Left lung (tissue), 4 donors: ENCODE measurements at regions not wholly inside any gene's neighbourhood (a gene's known extent, or its start where the extent isn't known, plus 50 kb on each side); places are given as distances from the start of the nearest gene placed in this dataset.

Source experiments
- ATAC-seq: fragments of 200-7000 bp; cut with Tn5 transposase; one replicate; pipeline ENCODE4 v1.9.1; 2020; ENCODE audit warnings: moderate library complexity
- DNase-seq, 4 donors: peaks; one replicate each; pipeline ENCODE4 v3.0.0-alpha.2; 2013 to 2020
- H3K27ac ChIP-seq, 2 donors: fragments of 200-600 bp; sonication (generic) in 1 of 2; one replicate each; pipeline versions ENCODE4 v1.5.0 to v1.8.0; 2020 to 2021
- H3K27me3 ChIP-seq, 2 donors: fragments of 200-600 bp; sonication (generic) in 1 of 2; one replicate each; pipeline versions ENCODE4 v1.5.0 to v1.8.0; 2020 to 2021
- H3K36me3 ChIP-seq, 2 donors: fragments of 200-600 bp; sonication (generic) in 1 of 2; one replicate each; pipeline versions ENCODE4 v1.5.0 to v1.8.0; 2020 to 2021
- H3K4me1 ChIP-seq, 2 donors: fragments of 200-600 bp; one replicate each; pipeline ENCODE4 v1.8.0; 2021
- H3K4me3 ChIP-seq, 2 donors: fragments of 200-600 bp; sonication (generic) in 1 of 2; one replicate each; pipeline versions ENCODE4 v1.5.0 to v1.8.0; 2020 to 2021; ENCODE audit warnings: mild to moderate bottlenecking in 1 of 2
- H3K9me3 ChIP-seq, 2 donors: fragments of 200-600 bp; sonication (generic) in 1 of 2; one replicate each; pipeline versions ENCODE4 v1.5.0 to v1.8.0; 2020 to 2021
- intact Hi-C, 2 donors: fragments of 100-400 bp; cut with DNase I; formaldehyde crosslinking; loops; one replicate each; pipeline versions ENCODE4 v1.11.2 to v1.14.2; 2022
- TF ChIP-seq, protein P1 (sequence below), 2 donors: fragments of 200-600 bp; sonication (generic) in 1 of 2; IDR thresholded peaks; one replicate each; pipeline versions ENCODE4 v1.5.0 to v1.8.0; 2021; ENCODE audit warnings: antibody characterized with exemption in 2 of 2
- donor health status: DM: no; HTN: yes; CAD: no.
- donor health status: DM: no; HTN: no; CAD: no.

- TF ChIP-seq, protein P1, sequence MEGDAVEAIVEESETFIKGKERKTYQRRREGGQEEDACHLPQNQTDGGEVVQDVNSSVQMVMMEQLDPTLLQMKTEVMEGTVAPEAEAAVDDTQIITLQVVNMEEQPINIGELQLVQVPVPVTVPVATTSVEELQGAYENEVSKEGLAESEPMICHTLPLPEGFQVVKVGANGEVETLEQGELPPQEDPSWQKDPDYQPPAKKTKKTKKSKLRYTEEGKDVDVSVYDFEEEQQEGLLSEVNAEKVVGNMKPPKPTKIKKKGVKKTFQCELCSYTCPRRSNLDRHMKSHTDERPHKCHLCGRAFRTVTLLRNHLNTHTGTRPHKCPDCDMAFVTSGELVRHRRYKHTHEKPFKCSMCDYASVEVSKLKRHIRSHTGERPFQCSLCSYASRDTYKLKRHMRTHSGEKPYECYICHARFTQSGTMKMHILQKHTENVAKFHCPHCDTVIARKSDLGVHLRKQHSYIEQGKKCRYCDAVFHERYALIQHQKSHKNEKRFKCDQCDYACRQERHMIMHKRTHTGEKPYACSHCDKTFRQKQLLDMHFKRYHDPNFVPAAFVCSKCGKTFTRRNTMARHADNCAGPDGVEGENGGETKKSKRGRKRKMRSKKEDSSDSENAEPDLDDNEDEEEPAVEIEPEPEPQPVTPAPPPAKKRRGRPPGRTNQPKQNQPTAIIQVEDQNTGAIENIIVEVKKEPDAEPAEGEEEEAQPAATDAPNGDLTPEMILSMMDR (IDR thresholded peaks at IDR 0.05) = no peak
- H3K4me1 ChIP-seq = no peaks in the 10 kb centered on the region
- DNase-seq (no peak), ATAC-seq (no peak)
- no peaks in the 10 kb centered on the region for H3K36me3 ChIP-seq
- H3K4me3 ChIP-seq = no peak overlapping the region
- intact Hi-C loops = no loop called here
- no peak overlapping the region for H3K27ac ChIP-seq
- no peaks in the 10 kb centered on the region for H3K9me3 ChIP-seq
- no peaks in the 10 kb centered on the region for H3K27me3 ChIP-seq
Measured at GRCh38 chr5:97550164-97550563, 367.1 kb upstream of the RIOK2 start.

GRCh38 chr5:97550818-97551217 is 367.8 kb upstream of the RIOK2 start:
- no peaks in the 10 kb centered on the region for H3K4me1 ChIP-seq
- TF ChIP-seq, protein P1 (IDR thresholded peaks at IDR 0.05) = no peak
- no peaks in the 10 kb centered on the region for H3K9me3 ChIP-seq
- H3K36me3 ChIP-seq = no peaks in the 10 kb centered on the region
- DNase-seq (no peak), ATAC-seq (no peak)
- no peak overlapping the region for H3K27ac ChIP-seq
- H3K4me3 ChIP-seq = no peak overlapping the region
- H3K27me3 ChIP-seq = no peaks in the 10 kb centered on the region
- intact Hi-C loops = no loop called here

DNA sequence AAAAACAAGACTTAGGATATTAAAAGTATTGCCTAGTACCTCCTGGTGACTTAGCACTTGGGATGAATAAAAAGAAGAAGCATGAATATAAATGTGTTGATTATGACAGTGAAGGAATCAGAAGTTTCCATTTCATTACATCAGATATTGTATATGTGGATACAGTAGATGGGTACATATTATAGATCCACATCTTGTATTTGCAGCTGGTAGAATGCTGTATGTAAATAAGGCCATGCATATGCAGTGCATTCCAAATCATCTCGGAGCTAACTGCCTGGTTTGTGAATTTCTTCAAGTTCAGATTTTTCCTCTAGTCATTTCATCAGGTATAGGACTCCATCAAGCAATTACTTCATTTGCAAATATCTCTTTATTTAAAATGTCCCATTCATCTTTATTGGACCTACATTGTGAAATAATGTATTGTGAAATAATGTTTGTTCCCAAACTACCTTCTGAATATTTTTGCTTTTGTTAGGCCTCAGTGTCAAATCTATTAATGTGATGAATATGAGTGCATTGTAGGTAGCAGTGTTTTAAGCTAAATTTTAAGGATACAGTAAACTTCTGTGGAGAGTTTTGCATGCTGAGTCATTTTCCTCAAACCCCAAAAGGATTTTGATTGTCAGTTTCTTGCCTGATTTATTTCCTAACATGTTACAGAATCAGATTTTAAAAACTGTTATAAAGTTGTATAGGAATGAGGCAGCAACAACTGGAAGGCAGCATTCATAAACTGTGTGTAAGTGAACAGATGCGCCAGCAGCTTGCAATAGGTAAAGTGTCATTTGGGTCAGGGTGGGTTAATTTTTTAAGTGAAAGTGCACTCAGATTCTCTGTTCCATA is 370.8 kb upstream of the RIOK2 start:
- Histone ChIP-seq H3K27ac (no peak overlapping the region), H3K9me3 (no peaks in the 10 kb centered on the region), H3K4me1 (no peaks in the 10 kb centered on the region), H3K27me3 (no peaks in the 10 kb centered on the region), H3K4me3 (no peak overlapping the region), H3K36me3 (no peaks in the 10 kb centered on the region)
- intact Hi-C loops = no loop called here
- no peak for DNase-seq
- TF ChIP-seq, protein P1 (IDR thresholded peaks at IDR 0.05) = no peak
- ATAC-seq = no peak

GRCh38 chr5:97554977-97555643 is 372.1 kb upstream of the RIOK2 start:
- Histone ChIP-seq H3K4me1 (no peaks in the 10 kb centered on the region), H3K9me3 (no peaks in the 10 kb centered on the region), H3K4me3 (no peak overlapping the region), H3K27me3 (no peaks in the 10 kb centered on the region), H3K36me3 (no peaks in the 10 kb centered on the region), H3K27ac (no peak overlapping the region)
- intact Hi-C loops = no loop called here
- DNase-seq = no peak
- TF ChIP-seq, protein P1 (IDR thresholded peaks at IDR 0.05) = no peak
- no peak for ATAC-seq

DNA sequence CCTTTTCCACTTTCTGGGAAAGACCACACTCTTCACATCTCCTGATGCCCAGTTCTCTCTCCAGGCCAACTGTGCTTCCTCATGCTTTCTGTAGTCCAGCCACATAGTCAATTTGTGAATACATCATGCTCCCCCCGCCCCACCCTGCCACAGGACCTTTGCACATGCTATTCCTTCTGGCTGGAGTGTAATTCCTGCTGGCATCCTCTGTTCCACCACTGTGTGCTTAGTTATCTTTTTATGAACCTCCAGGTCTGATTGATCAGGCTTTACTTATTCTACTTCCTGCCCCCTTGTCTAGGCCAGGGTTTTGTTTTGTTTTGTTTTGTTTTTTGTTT is 372.6 kb upstream of the RIOK2 start:
- DNase-seq (no peak), ATAC-seq (no peak)
- Histone ChIP-seq H3K9me3 (no peaks in the 10 kb centered on the region), H3K36me3 (no peaks in the 10 kb centered on the region), H3K27ac (no peak overlapping the region), H3K4me3 (no peak overlapping the region), H3K27me3 (no peaks in the 10 kb centered on the region), H3K4me1 (no peaks in the 10 kb centered on the region)
- intact Hi-C loops = no loop called here
- TF ChIP-seq, protein P1 (IDR thresholded peaks at IDR 0.05) = no peak
